A673 (cell line): ENCODE measurements at regions not wholly inside any gene's neighbourhood (a gene's known extent, or its start where the extent isn't known, plus 50 kb on each side); places are given as distances from the start of the nearest gene placed in this dataset.

Experiments
- BruUV-seq: library from RNA; stranded (reverse); fragments of 400-500 nt; replicated peaks from 2 replicates; lab custom pipeline; 2021; lab: Mats Ljungman, UMichigan
- CTCF ChIA-PET: fragments of 300-600 bp; sonication (Branson Sonifier 250); formaldehyde crosslinking; loops from one replicate; lab custom pipeline; 2022; ENCODE audit warnings: antibody characterized with exemption; lab: Charles Lee
- POLR2A ChIA-PET: fragments of 300-600 bp; sonication (Branson Sonifier 250); formaldehyde crosslinking; loops from one replicate; lab custom pipeline; 2022; ENCODE audit warnings: antibody characterized with exemption; ENCODE audit not compliant: low non-redundant PET; lab: Charles Lee
- DNase-seq: peaks from one replicate; pipeline ENCODE4 v3.0.0-alpha.2; 2015; ENCODE audit warnings: low spot score
- H3K27ac ChIP-seq: fragments of 200-600 bp; sonication (generic); 2 replicates; pipeline ENCODE4 v1.5.1; 2016; ENCODE audit warnings: mixed run types, low read depth, mild to moderate bottlenecking, mixed read lengths, antibody characterized with exemption, low read length; ENCODE audit not compliant: poor library complexity, severe bottlenecking
- H3K27me3 ChIP-seq: fragments of 200-600 bp; sonication (generic); replicated peaks from 2 replicates; pipeline ENCODE4 v1.6.1; 2017; ENCODE audit warnings: mixed run types, low read depth, mild to moderate bottlenecking, mixed read lengths, antibody characterized with exemption, low read length; ENCODE audit not compliant: insufficient read depth, poor library complexity
- H3K36me3 ChIP-seq: fragments of 200-600 bp; sonication (generic); 2 replicates; pipeline ENCODE4 v1.6.1; 2016; ENCODE audit warnings: mixed run types, mild to moderate bottlenecking, mixed read lengths, antibody characterized with exemption, low read length; ENCODE audit not compliant: insufficient read depth, poor library complexity, severe bottlenecking
- H3K4me1 ChIP-seq: fragments of 200-600 bp; sonication (generic); 2 replicates; pipeline ENCODE4 v1.6.1; 2017; ENCODE audit warnings: mixed run types, mild to moderate bottlenecking, mixed read lengths, antibody characterized with exemption, low read length; ENCODE audit not compliant: insufficient read depth, poor library complexity, severe bottlenecking
- H3K4me3 ChIP-seq: fragments of 200-600 bp; sonication (generic); 2 replicates; pipeline ENCODE4 v1.5.1; 2016; ENCODE audit warnings: low read depth, mixed run types, mild to moderate bottlenecking, mixed read lengths, low read length; ENCODE audit not compliant: poor library complexity, severe bottlenecking
- H3K9me3 ChIP-seq: fragments of 200-600 bp; sonication (generic); 2 replicates; pipeline ENCODE4 v1.6.1; 2016; ENCODE audit warnings: mixed run types, low read depth, mild to moderate bottlenecking, mixed read lengths, antibody characterized with exemption, low read length; ENCODE audit not compliant: poor library complexity, severe bottlenecking
- EZH2 ChIP-seq: fragments of 200-600 bp; sonication (generic); IDR thresholded peaks from 2 replicates; pipeline ENCODE4 v1.6.1; 2017; ENCODE audit warnings: borderline replicate concordance, low read depth, mild to moderate bottlenecking, mixed read lengths, antibody characterized with exemption, low read length; ENCODE audit not compliant: poor library complexity, severe bottlenecking
- intact Hi-C: fragments of 100-400 bp; cut with micrococcal nuclease; formaldehyde crosslinking; loops from one replicate; pipeline ENCODE4 v1.10.0; 2022; ENCODE audit not compliant: unreplicated experiment
- TF ChIP-seq, protein P1 (sequence below): fragments of 300-800, 200-600 bp; sonication (generic); conservative IDR thresholded peaks from 2 replicates; pipeline ENCODE4 v1.5.1; 2017; ENCODE audit warnings: low read depth, mild to moderate bottlenecking, antibody characterized with exemption, low read length, moderate library complexity, mixed read lengths

DNA sequence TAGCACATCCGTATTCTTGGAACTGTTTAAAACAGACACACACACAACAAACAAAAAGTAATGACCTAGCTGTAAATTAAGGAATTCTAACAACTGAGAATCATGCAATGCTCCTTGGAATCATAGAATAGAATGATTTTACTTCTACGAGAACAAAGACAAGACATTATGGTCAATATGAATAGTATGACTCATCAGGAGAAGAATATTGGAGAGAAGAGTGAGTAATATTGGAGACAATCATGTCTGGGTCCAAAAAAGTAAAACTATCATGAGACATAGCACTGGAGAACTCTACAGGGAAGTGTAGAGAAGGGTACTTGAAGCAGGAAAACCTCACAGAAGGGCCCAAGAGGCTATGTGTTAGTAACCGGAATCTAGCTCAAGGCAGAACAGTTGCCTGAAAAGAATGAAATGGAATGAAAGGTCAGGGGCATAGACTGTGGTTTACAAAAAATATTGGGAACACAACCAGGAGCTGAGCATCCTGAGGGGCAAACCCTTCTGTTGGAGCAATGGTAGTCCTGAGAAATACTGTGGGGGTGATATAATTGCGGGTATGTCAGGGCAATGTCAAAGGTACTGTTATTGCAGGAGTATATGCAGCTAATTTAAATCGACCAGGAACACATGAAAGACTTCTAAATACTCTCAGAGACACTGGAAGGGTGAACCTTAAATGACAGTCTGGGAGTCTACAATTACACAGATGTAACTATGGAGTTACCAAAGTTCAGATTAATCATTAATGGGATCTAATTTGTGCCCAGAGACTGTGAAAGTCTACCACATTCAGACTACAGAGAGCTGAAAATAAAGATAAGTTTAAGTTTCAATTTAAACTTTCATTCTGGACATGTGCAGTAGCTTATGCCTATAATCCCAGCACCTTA, 201.2 kb downstream of the BCHE start:
- no TSS peak for BruUV-seq
- ChIA-PET CTCF (no interaction called here), POLR2A (no interaction called here)
- peaks cover 3% of the 10 kb centered on the region for H3K4me1 ChIP-seq
- no peak for DNase-seq
- H3K36me3 ChIP-seq = no peaks in the 10 kb centered on the region
- TF ChIP-seq, protein P1, sequence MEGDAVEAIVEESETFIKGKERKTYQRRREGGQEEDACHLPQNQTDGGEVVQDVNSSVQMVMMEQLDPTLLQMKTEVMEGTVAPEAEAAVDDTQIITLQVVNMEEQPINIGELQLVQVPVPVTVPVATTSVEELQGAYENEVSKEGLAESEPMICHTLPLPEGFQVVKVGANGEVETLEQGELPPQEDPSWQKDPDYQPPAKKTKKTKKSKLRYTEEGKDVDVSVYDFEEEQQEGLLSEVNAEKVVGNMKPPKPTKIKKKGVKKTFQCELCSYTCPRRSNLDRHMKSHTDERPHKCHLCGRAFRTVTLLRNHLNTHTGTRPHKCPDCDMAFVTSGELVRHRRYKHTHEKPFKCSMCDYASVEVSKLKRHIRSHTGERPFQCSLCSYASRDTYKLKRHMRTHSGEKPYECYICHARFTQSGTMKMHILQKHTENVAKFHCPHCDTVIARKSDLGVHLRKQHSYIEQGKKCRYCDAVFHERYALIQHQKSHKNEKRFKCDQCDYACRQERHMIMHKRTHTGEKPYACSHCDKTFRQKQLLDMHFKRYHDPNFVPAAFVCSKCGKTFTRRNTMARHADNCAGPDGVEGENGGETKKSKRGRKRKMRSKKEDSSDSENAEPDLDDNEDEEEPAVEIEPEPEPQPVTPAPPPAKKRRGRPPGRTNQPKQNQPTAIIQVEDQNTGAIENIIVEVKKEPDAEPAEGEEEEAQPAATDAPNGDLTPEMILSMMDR = no peak
- no peak for TF ChIP-seq EZH2
- H3K27me3 ChIP-seq = no peaks in the 10 kb centered on the region
- H3K9me3 ChIP-seq = no peaks in the 10 kb centered on the region
- no peak overlapping the region for H3K4me3 ChIP-seq
- intact Hi-C loops = no loop called here
- H3K27ac ChIP-seq = no peak overlapping the region

DNA sequence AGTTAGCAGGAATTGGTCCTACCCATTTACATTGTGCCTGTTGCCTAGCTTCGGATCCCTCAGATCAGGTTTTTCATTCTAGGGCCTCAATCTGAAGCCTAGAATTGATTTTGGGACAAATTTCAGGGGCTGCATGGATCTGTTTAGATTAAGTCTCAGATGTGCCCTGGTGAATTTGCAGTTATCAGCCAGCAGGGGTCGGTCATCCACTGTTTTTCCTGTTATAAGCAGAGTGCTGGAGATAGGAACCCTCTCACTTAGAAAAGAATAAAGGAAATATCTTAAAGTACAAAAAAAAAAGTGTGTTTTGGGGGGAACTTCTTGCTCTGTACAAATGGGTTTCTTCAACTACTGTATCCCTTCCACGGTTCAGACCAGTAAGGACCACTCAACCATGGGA, 212.5 kb downstream of the BCHE start:
- BruUV-seq = no TSS peak
- intact Hi-C loops = no loop called here
- Histone ChIP-seq H3K36me3 (no peaks in the 10 kb centered on the region), H3K27me3 (no peaks in the 10 kb centered on the region), H3K27ac (no peak overlapping the region), H3K4me1 (no peaks in the 10 kb centered on the region), H3K4me3 (no peak overlapping the region), H3K9me3 (no peaks in the 10 kb centered on the region)
- TF ChIP-seq, protein P1 = peak; percentile 45
- no peak for TF ChIP-seq EZH2
- ChIA-PET POLR2A (no interaction called here), CTCF (no interaction called here)
- peak; percentile 13 for DNase-seq

DNA sequence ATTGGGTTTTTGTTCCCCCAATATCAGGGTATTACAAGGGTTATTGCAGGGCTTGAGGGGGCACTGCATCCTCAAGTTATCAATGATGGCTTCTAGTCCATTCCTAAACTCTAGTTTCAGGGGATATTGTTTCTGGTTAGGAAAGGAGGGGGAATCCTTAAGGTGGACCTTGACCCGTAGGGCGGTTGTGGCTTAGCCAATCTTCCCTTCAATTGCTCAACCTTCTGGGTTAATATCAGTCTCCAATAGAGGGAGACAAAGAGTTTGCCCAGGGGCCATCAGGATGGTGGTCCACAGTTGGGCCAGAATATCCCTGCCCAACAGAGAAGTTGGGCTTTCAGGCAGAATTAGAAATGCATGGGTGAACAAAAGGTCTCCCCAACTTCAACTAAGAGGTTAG, 214.9 kb downstream of the BCHE start:
- no peaks in the 10 kb centered on the region for H3K27me3 ChIP-seq
- no peak overlapping the region for H3K4me3 ChIP-seq
- TF ChIP-seq EZH2 = no peak
- TF ChIP-seq, protein P1 = no peak
- H3K27ac ChIP-seq = no peak overlapping the region
- no peaks in the 10 kb centered on the region for H3K4me1 ChIP-seq
- POLR2A ChIA-PET = no interaction called here
- CTCF ChIA-PET = no interaction called here
- H3K36me3 ChIP-seq = no peaks in the 10 kb centered on the region
- no peak for DNase-seq
- intact Hi-C loops = no loop called here
- BruUV-seq = no TSS peak
- H3K9me3 ChIP-seq = no peaks in the 10 kb centered on the region
